NCI-H2081 (cell line): ENCODE measurements at regions not wholly inside any gene's neighbourhood (a gene's known extent, or its start where the extent isn't known, plus 50 kb on each side); places are given as distances from the start of the nearest gene placed in this dataset.
"Not testable (repeated sequence)": the region's sequence is repeated elsewhere in the genome, so short reads cannot be mapped to it uniquely, and the experiment has no call there.

Experiments
- DNase-seq, 2 experiments: peaks; one replicate each; lab custom pipeline; 2025; lab: John Stamatoyannopoulos, UW

DNA sequence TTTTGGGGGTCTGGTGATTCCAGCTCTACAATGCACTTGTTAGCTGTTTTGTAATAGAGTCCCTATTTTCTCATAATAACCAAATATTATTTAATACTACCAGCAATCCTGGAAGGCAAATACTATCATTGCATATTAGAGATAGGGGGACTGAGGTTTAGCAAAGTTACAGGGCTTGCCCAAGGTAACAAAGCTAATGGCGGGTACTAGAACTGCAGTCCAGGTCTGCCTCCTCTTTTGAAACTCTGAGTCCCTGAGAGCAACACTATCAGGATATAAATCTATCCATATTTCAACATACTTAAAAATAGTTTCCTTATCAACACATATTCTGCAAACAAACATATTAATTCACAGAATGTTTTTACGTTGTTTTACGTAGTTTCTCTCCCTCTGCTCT, 235.5 kb upstream of the ACVR2A start:
- no peak for DNase-seq

DNA sequence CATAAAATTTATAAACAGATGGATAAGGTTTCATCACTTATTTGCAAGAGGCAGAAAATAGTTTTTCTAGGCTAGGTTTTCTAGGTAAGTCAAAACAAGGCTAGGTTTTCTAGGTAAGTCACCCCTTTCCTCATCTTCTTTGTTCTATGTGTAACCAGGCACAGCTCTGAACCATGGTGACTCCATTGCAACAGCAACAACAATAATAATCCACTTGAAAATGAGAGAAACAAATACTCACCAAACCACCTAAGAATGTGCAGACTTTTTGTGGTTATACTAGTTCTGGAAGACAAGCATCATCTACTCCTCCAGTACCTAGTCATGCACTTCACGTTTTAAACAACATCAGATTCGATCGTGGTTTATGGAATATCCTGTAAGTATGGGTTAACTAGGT, 237.4 kb upstream of the ACVR2A start:
- DNase-seq, result no peak

DNA sequence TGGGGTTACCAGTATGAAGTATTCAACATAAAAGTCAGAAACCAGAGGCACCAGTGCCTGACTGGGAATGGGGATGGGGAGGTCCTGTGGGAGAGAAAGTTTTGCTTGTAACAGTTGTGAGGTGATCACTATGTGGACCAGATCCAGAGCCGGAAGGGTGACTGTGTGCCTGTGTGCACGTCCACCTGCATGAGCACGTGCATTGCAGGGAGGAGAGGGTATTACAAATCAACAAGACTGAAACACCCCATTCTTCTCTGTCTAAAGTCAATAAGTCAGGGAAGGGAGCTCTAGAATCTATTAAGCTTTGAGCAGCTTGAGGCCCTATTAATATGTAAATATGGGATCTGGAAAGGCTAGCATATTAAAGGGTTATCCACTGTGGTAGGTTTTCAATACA, 241.0 kb upstream of the ACVR2A start:
- DNase-seq, result no peak

DNA sequence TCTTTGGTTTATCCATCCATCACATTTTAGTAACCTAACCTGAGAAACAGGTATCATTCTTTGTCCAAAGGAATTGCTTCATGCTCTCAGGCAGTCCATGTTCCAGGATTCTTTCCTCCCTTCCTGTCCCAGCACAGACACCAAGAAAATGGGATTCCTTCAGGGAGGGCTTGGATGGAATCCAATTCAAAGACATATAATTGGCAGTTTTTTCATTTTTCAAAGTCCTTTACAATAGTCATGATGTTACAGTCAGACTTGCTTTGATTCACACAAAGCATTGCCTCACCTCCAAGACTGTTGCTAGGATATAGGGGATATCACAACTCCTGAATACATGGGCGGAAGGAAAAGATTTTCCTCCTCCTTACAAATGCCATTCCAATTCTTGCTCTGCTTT, 241.4 kb upstream of the ACVR2A start:
- DNase-seq, result no peak

DNA sequence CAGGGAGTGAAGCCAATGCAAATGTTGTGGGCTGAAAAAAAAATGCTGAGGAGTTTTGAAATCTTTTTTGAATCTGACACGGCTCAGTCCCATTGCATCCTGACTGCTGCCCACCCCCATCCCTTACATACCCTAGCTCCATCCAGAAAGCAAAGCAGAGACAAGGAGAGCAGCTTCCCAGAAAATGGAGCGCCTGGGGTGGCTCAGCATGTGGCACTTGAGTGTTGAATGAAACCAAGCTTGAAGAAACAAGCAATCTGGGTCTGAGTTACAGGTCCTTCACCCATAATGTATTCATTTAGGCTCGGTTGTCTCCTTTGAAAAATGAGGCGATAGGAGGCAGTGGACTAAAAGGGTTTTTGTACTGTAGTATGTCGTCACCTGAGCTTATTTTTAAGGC, 244.2 kb upstream of the ACVR2A start:
- DNase-seq, result no peak

DNA sequence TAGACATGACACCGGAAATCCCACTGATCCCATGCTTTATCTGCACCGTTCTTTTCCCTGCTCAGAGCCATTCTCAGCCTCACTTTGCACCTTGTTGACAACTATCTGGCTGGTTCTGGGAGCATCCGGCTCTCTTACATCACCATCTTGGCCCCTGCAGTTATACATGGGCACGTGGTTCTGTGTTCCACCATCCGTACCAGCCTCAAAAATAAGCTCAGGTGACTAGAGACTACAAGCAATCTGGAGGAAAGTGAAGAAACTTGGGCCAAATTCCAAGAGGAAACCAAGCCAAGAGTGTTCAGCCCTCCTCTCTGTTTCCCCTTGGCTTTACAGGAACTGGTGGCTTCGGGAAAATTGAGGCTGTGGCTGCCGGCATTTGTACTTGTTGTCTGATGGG, 244.6 kb upstream of the ACVR2A start:
- no peak for DNase-seq

DNA sequence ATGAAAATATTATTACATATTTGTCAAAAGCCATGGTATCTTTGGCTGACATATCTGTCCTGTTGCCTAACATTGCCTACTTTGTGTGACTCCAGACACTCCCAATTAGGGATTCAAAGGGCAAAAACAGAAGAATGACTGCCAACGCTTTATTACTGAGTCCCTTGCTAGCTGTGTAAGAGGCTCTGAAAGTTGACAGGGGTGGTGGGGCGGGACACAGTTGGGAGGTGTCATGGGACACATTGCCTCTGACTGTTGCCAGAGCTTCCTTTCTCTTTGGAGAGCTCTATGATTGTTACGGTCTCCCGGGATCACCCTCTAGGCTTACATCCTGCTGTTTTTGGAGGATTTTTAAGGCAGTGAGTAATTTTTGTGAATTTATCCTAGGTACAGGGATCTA, 249.6 kb upstream of the ACVR2A start:
- no peak for DNase-seq

DNA sequence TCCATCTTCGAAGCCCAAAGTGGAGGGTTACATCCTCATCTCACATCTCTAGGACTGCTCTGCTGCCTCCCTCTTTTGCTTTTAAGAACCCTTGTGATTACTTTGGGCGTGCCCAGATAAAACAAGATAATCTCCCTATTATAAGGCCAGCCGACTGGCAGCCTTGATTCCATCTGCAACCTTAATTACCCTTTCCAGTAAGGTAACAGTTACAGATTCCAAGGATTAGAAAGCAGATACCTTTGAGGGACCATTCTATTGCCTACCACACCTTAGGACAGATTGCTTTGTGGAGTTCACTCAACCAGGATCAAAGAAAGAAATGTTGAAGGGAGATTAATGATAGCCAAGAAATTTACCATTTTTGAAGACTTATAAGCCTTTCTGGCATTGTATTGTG, 250.8 kb upstream of the ACVR2A start:
- DNase-seq, result no peak

DNA sequence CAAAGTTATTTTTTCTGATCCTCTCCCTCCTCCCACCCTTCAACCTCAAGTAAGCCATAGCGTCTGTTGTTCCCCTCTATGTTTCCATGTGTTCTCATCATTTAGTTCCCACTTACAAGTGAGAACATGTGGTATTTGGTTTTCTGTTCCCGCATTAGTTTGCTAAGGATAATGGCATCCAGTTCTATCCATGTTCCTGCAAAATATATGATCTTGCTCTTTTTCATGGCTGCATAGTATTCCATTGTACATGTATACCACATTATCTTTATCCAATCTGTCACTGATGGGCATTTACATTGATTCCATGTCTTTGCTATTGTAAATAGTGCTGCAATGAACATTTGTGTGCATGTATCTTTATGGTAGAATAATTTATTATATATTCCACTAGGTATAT, 252.0 kb upstream of the ACVR2A start:
- DNase-seq, result not testable (repeated sequence)

DNA sequence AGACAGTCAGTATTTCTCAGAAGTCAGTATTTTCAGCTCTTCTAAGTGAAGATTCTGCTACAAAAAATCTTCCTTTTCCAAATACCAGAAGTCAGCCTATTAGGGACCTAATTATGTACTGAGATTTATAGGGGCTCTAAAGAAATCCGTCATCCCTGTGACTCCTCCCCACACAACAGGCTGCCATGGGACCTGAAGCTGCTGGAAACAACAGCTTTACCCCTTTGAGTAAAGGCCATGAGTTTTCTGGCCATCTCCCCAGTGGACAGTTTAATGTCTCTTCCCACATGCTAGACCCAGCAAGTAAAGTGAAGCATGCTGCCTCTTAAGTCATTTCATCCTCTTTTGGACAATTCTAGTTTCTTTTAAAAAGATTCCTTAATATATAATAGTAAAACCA, 255.7 kb upstream of the ACVR2A start:
- DNase-seq, result no peak

DNA sequence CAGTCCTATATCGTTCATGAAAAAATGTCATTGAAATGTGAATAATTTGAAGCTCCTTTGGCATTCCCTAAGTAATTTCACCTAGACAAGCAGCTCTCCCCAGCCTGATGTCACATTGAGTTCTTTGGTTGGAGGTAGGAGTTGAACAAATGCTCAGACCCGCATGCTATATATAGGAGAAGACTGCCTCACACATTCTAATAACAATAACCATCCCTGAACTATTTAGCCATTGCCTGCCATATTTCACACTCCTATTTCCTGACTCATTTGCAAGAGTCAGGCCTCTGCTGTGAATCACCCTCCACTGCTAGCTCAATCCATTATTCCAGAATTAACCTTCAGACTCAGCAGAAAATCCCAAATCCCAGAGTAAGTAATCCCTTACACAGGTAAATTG, 256.6 kb upstream of the ACVR2A start:
- DNase-seq, result no peak

DNA sequence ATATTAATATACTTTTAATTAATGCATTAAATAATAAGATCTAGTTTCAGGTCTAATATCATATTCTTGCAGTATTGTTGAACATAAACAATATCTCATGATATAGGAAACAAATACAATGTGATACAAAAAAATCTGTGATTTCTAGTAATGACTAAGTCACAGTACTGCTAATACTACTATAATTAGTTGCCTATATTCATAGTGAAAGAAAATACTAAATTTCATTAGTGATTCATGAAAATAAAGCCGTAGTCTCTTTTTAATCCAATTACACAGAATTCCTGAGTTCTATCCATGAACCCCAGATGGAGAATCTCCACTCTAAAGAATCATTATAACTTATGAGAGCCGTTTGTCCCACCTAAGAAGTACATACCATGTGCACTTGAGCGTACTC, 266.3 kb upstream of the ACVR2A start:
- no peak for DNase-seq

DNA sequence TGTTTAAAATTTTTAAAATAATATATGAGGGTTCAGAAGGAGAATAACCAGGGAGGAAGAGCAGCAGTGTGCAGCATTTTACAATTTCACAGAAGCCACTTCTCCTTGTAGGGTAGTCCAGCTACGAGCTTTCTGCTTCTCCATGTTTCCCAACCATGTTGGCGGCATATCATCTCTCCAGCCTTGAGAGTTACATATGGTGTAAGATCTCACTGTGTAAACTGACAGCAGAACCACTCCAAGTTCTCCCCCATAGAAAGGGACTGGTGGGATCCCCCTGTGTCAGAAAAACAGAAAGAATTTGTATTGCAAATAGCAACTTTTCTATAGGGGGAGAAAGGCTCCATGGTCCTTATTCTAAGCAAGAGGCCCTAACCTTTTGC, 266.8 kb upstream of the ACVR2A start:
- no peak for DNase-seq

DNA sequence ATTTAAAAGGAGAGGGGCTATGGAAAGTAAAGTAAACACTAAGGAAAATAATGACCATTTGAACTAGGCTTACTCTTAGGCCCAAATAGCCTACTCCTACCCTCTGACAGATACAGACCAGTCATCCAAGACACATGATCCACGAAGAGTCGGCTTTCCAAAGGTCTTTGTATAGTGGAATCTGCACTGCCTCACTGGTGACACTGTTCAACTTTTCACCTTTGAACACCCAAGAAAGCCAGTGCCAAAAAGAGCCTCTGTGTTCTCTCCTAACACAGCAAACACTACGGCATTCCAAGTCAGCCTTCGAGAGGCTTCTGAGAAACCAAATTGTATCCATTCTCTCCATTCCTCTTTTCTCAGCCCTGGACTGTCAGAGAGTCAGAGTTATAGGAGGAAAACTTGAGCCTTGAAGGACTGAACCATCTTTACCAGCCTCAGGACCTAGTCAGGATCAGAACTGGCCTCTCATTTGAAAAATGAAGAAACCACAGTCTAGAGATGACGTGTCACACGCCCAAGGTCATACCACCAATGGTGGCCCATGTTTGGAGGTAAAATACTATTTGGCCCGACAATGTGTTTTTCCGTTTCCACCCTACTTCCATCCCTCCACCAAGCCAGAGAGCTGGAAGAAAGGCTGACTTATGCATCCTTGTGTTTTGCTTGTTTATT, 267.4 kb upstream of the ACVR2A start:
- no peak for DNase-seq

DNA sequence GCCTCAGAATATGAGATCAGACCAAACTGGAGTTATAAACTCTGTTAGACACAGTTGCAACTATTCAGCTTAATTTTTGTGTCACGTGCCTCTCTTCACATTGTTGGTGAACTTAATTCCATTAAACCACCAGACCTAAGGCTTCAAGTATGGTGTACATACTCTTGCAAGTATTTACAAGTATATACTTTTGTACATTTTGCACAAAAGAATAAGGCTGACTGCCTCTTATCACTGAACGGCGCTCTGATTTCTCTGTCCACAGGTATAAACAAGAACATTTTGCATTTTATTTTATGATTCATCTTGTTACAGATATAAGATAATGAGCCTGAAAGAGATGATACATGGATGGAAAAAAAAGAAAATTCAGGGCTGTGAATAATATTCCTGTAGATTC, 269.7 kb upstream of the ACVR2A start:
- no peak for DNase-seq

DNA sequence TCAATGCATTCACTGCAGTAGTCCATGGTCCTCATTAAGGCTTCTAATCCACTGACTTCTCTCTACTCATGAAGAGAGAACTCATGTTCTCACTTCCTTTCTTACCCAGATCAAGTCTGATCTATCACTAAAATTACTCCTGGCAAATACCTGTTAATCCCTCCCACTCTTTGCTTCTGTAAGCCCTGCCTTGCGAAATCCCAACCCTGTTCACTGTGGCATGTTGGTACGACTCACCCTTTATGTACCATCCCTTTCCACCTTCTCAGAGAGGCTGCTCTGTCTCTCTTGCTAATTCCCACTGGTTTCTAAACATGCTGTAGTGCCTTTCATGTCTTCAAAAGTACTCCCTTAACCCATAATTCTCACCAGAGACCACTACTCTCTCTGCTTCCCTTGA, 272.2 kb upstream of the ACVR2A start:
- no peak for DNase-seq

DNA sequence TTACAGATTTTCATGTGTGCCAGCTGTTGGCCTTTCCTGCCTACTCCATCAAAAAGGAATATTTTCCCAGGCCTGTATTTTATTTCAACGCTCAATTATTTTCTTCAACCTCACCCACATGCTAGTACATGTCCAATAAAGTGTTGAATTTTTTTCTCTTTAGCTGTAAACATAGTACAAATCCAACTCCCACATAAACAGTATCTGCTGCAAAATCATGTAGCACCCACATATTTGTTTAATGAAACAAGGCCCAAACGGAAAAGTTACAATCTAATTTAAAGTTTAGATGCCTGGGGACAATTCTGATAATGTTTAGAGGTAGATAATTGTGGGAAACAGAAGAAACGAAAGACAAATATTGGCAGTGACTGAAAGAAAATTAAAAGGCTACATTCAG, 275.4 kb upstream of the ACVR2A start:
- DNase-seq, result no peak

DNA sequence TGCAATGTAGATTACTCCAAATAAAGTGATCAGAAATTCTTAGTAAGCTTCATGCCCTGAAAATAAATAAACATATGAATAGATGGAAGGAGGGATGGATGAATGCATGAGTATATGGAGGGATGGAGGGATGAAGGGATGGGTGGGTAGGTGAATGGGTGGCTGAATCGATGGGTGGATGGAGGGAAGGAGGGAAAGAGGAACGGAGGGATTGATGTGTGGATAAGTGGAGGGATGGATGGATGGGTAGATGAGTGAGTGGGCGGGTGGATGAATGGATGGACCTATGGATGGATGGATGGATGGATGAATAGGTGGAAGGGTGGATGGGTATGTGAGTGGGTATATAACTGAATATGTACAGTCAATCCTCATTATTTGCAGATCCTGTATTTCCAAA, 276.7 kb upstream of the ACVR2A start:
- DNase-seq, result no peak

DNA sequence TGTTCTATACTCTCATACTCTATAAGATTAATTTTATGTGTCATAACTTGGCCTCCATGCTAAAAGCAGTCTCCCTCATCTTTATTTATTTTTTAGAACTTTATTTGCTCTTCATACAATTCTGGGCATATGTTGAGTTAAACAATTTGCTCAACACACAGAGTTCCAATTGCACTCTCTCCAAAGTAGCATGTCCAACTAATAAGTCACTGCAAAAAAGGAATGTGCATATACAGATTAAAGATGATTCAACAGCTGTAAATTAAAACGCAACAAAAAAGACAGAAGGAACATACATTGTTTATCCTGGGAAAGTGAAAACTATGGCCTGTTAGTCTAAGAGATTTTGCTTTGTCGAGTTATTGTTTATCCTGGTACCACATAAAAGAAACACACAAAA, 277.7 kb upstream of the ACVR2A start:
- no peak for DNase-seq

DNA sequence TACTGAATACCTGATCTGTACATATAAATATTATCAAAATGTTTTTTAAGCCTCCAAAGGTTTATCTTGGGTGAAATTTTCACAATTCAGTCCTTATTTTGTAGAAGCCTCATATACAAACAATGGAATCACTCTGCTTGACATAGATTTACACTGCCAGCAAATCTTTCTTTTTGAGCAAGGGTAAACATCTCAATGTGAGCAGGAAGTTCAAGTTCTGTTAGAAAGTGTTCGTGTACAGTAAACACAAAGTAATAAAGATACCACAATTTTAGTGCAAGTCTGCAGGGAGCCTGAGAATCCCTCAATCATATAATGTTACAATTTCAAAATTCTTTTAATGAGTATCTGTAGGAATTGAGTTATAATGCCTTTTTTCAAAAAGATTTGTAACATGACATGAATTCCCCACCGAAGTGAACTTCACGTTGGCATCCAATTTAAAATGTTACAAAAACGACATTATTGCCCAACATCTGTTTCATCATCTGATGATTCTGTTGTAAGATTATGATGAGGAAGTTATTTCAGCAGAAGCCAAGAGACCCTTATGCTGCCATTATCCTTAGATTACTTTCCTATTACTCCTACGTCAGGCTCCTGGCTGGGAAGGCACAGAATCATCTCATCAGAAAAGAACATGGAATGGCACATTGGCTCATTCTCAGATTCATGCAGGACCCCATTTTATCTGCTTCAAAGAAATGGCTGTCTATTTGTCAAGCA, 283.9 kb upstream of the ACVR2A start:
- DNase-seq, result no peak

DNA sequence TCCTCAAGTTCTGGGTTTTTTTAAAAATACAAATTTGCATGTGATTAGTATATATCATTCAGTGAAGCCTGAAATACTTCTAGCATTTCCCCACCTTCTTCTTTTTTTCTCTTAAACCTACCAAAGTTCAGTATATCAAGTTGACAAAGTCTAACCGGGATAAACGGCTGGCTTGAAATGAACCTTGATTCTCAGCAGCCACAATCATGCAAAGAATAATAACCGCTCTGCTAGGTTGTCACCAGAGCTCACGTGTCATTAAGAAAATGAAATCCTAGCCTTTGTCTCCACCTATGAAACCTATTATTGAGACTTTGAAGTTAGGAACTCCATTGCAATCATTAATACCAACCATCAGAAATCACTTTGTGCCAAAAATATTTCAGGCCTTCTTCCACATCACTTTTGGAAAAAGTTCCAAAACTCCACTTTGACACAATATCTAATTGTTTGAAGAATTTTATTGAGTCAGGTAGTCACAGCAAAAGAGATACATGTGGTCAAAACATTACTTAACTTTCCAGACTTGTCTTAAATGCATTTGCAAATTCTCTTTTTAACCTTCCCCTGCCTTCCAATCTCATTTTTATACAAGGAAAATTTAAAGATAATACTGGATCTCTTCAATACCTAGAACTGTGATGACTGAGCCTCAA, 285.6 kb upstream of the ACVR2A start:
- no peak for DNase-seq

DNA sequence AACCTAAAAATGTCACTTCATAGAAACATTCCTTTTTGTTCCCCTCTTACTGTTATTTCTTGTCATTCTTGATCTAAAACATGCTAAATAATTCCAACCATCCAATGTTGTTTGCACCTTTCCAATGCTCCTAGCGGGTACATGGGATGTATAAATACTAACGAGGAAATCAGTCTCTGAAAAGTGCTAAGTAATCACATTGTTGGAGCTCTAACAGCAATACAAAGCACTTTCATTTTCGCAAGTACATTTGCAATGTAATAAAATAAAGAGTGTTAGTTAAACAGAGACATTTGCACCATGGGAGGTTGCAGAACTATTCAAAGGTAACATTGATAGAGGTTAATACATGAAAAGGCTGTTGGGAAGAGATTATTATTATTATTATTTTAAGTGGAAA, 286.2 kb upstream of the ACVR2A start:
- no peak for DNase-seq

DNA sequence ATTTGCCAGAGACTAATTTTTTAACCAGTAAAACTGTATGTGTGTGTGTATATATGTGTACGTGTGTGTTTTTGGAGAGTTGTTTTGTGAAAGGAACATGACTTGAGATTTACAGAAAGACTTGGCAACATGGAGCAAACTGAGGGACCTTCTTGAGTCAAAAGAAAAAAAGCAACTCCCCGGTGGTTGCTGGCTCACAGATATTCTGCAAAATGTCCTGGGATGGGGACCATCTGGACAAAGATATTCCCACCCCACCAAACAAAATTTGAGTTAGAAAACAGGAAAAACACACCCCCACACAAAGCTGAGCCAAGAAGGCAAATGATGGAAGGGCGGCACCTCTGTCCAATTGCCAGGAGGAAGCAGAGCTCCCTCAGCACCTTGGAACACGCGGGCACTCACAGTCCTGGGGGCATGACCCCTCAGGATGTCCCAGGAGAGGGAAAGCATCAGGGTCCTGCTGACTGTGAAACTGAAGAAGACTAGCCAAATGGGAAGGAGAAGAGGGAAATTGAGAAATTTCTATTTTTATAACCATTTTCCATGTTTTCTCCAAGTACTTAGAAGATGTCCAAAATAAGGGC, 290.2 kb upstream of the ACVR2A start:
- DNase-seq, result no peak
